SK-N-SH (cell line): ENCODE measurements at regions not wholly inside any gene's neighbourhood (a gene's known extent, or its start where the extent isn't known, plus 50 kb on each side); places are given as distances from the start of the nearest gene placed in this dataset.

Source experiments
- CTCF ChIA-PET: fragments of 300-600, 350-600 bp; formaldehyde crosslinking; extraction: SDS; loops from one replicate; lab custom pipeline; 2021; lab: Yijun Ruan, JAX
- POLR2A ChIA-PET: fragments of 350-600 bp; sonication (Branson Sonifier 250); formaldehyde crosslinking; extraction: SDS; loops from one replicate; lab custom pipeline; 2020; ENCODE audit warnings: antibody characterized with exemption, inconsistent platforms; lab: Yijun Ruan, JAX
- DNase-seq: peaks from one replicate; pipeline ENCODE4 v3.0.0; 2012
- H2AFZ ChIP-seq: fragments of 200-600 bp; sonication (generic); 2 replicates; pipeline ENCODE4 v1.8.1; 2016; ENCODE audit warnings: antibody characterized with exemption, mild to moderate bottlenecking, low read depth
- H3F3A ChIP-seq: fragments of 200-600 bp; sonication (generic); replicated peaks from 2 replicates; pipeline ENCODE3; 2016; ENCODE audit warnings: antibody characterized with exemption, mild to moderate bottlenecking; ENCODE audit not compliant: insufficient read depth
- H3K27ac ChIP-seq, 2 experiments: fragments of 200-500 bp in 1 of 2; fragments of 200-600 bp in 1 of 2; sonication (Bioruptor generic) in 1 of 2; sonication (generic), shearing (Covaris generic) in 1 of 2; 2 replicates each; pipeline versions ENCODE4 v1.5.1 to v1.6.1; 2014 to 2016; ENCODE audit warnings: low read depth in 2 of 2, inconsistent platforms in 1 of 2, low read length in 1 of 2, mild to moderate bottlenecking in 1 of 2, mixed read lengths in 1 of 2
- H3K27me3 ChIP-seq: fragments of 200-600 bp; sonication (generic), shearing (Covaris generic); 2 replicates; pipeline ENCODE4 v1.6.1; 2016; ENCODE audit warnings: mixed run types; ENCODE audit not compliant: insufficient read depth
- H3K36me3 ChIP-seq, 2 experiments: fragments of 200-500 bp in 1 of 2; fragments of 200-600 bp in 1 of 2; sonication (Bioruptor generic) in 1 of 2; sonication (generic) in 1 of 2; replicated peaks in 1 of 2; 2 replicates each; pipeline versions ENCODE3 to v1.5.1; 2014 to 2016; ENCODE audit warnings: low read length in 1 of 2, mild to moderate bottlenecking in 1 of 2; ENCODE audit not compliant: insufficient read depth in 2 of 2, control insufficient read depth in 1 of 2
- H3K4me1 ChIP-seq, 2 experiments: fragments of 200-500 bp in 1 of 2; fragments of 200-600 bp in 1 of 2; sonication (Bioruptor generic) in 1 of 2; sonication (generic), shearing (Covaris generic) in 1 of 2; 2 replicates each; pipeline versions ENCODE4 v1.5.1 to v1.6.1; 2014 to 2016; ENCODE audit warnings: low read depth in 1 of 2, low read length in 1 of 2, mixed run types in 1 of 2; ENCODE audit not compliant: insufficient read depth in 2 of 2, control insufficient read depth in 1 of 2
- H3K4me2 ChIP-seq: fragments of 200-600 bp; sonication (generic), shearing (Covaris generic); 2 replicates; pipeline ENCODE4 v1.6.1; 2017; ENCODE audit warnings: mixed run types
- H3K4me3 ChIP-seq, 2 experiments: fragments of 200-500 bp in 1 of 2; fragments of 200-600 bp in 1 of 2; sonication (Bioruptor generic) in 1 of 2; sonication (generic), shearing (Covaris generic) in 1 of 2; 2 replicates each; pipeline versions ENCODE4 v1.5.1 to v1.8.1; 2014 to 2016; ENCODE audit warnings: low read depth in 2 of 2, inconsistent platforms in 1 of 2, low read length in 1 of 2, mild to moderate bottlenecking in 1 of 2, mixed read lengths in 1 of 2, moderate library complexity in 1 of 2
- H3K79me2 ChIP-seq: fragments of 200-600 bp; sonication (generic); 2 replicates; pipeline ENCODE4 v1.8.1; 2017; ENCODE audit warnings: mild to moderate bottlenecking; ENCODE audit not compliant: insufficient read depth
- H3K9ac ChIP-seq: fragments of 200-600 bp; sonication (generic); 2 replicates; pipeline ENCODE4 v1.6.1; 2017; ENCODE audit warnings: mixed run types
- H3K9me2 ChIP-seq: fragments of 200-600 bp; sonication (generic); 2 replicates; pipeline ENCODE4 v1.6.1; 2017; ENCODE audit warnings: mixed run types
- H3K9me3 ChIP-seq: fragments of 200-600 bp; sonication (generic); 2 replicates; pipeline ENCODE4 v1.6.1; 2017; ENCODE audit warnings: mixed run types, mild to moderate bottlenecking, moderate library complexity
- H4K20me1 ChIP-seq: fragments of 200-600 bp; sonication (generic); 2 replicates; pipeline ENCODE4 v1.6.1; 2017; ENCODE audit warnings: mild to moderate bottlenecking, mixed run types; ENCODE audit not compliant: insufficient read depth
- ELF1 ChIP-seq: IDR thresholded peaks from 2 replicates; pipeline ENCODE4 v1.4.0; 2012
- EP300 ChIP-seq, 2 experiments: IDR thresholded peaks; 2 replicates each; pipeline versions ENCODE4 v1.4.0 to v1.6.1; 2012; ENCODE audit warnings: borderline replicate concordance in 1 of 2, low read depth in 1 of 2, low read length in 1 of 2
- FOSL2 ChIP-seq: IDR thresholded peaks from 2 replicates; pipeline ENCODE4 v1.4.0; 2012; ENCODE audit warnings: low read depth, mild to moderate bottlenecking, moderate library complexity, borderline replicate concordance
- FOXM1 ChIP-seq: IDR thresholded peaks from 2 replicates; pipeline ENCODE4 v1.4.0; 2012; ENCODE audit warnings: low read depth, mild to moderate bottlenecking
- GATA2 ChIP-seq: sonication (generic); formaldehyde crosslinking; IDR thresholded peaks from 2 replicates; pipeline ENCODE4 v1.5.0; 2020; ENCODE audit warnings: mild to moderate bottlenecking, missing genetic modification reagents
- MAX ChIP-seq: IDR thresholded peaks from 2 replicates; pipeline ENCODE4 v1.4.0; 2012; ENCODE audit warnings: low read depth
- MEF2A ChIP-seq: IDR thresholded peaks from 2 replicates; pipeline ENCODE4 v1.4.0; 2012; ENCODE audit warnings: low read depth, borderline replicate concordance
- PBX3 ChIP-seq: IDR thresholded peaks from 2 replicates; pipeline ENCODE4; 2012
- REST ChIP-seq: IDR thresholded peaks from 2 replicates; pipeline ENCODE4 v1.6.1; 2012; ENCODE audit warnings: mild to moderate bottlenecking, low read depth, low read length, moderate library complexity
- TAF1 ChIP-seq: IDR thresholded peaks from 2 replicates; pipeline ENCODE4 v1.6.1; 2012; ENCODE audit warnings: low read depth, mild to moderate bottlenecking, low read length, moderate library complexity, borderline replicate concordance
- TCF12 ChIP-seq: IDR thresholded peaks from 2 replicates; pipeline ENCODE4 v1.4.0; 2012
- TEAD4 ChIP-seq: IDR thresholded peaks from 2 replicates; pipeline ENCODE4 v1.4.0; 2012; ENCODE audit warnings: mild to moderate bottlenecking, borderline replicate concordance; ENCODE audit not compliant: insufficient read depth
- USF1 ChIP-seq: IDR thresholded peaks from 2 replicates; pipeline ENCODE4 v1.4.0; 2012; ENCODE audit warnings: low read depth, borderline replicate concordance
- YY1 ChIP-seq: IDR thresholded peaks from 2 replicates; pipeline ENCODE4 v1.4.0; 2012; ENCODE audit warnings: low read depth, mild to moderate bottlenecking
- WGBS: methylation state at CpG from one replicate; pipeline ENCODE4 v1.1.6; 2017; ENCODE audit warnings: low lambda C conversion rate; 5-methylcytosine and 5-hydroxymethylcytosine counted together

- H3K27me3 ChIP-seq: no peaks in the 10 kb centered on the region
- no peaks in the 10 kb centered on the region for H3K9me2 ChIP-seq
- WGBS: 70% methylated on average over 2 of the region's 2 CpGs
- H3K4me1 ChIP-seq: peaks cover 0 to 39% of the 10 kb centered on the region in 2 experiments; a peak in 3 of 4 replicates
- H3K4me3 ChIP-seq: no peak overlapping the region
- POLR2A ChIA-PET: no interaction called here
- no peak overlapping the region for H3K4me2 ChIP-seq
- TF ChIP-seq ELF1 (no peak), FOSL2 (no peak), TCF12 (no peak), TAF1 (no peak)
- TF ChIP-seq, all 33 proteins: peak for 0
- H3K79me2 ChIP-seq: no peaks in the 10 kb centered on the region
- H4K20me1 ChIP-seq: no peaks in the 10 kb centered on the region
- no peaks in the 10 kb centered on the region for H3K36me3 ChIP-seq
- no peak for DNase-seq
- CTCF ChIA-PET: interaction anchor here (1.0 to 2.8 kb wide), 3 partner anchors 10 to 136 kb away, joined by 3 to 12 read pairs (median 5); no protein-coding TSS in a partner anchor
- no peaks in the 10 kb centered on the region for H3K9me3 ChIP-seq
- H3F3A ChIP-seq: no peaks in the 10 kb centered on the region
- no peak overlapping the region for H3K9ac ChIP-seq
- H2AFZ ChIP-seq: no peak overlapping the region
- H3K27ac ChIP-seq: no peak overlapping the region
Observed at GRCh38 chr2:176677746-176678265, 408.6 kb downstream of the MTX2 start.

- Histone ChIP-seq H3K4me2 (no peak overlapping the region), H3K9ac (no peak overlapping the region), H3K4me1 (peaks cover 0 to 44% of the 10 kb centered on the region in 2 experiments; a peak in 3 of 4 replicates), H2AFZ (no peak overlapping the region), H3K27me3 (no peaks in the 10 kb centered on the region), H3K9me2 (no peaks in the 10 kb centered on the region), H3K36me3 (no peaks in the 10 kb centered on the region), H3K27ac (no peak overlapping the region), H4K20me1 (no peaks in the 10 kb centered on the region), H3K79me2 (no peaks in the 10 kb centered on the region), H3K4me3 (no peak overlapping the region), H3F3A (no peaks in the 10 kb centered on the region), H3K9me3 (no peaks in the 10 kb centered on the region)
- CTCF ChIA-PET: interaction anchor here (1.0 to 1.2 kb wide), 2 partner anchors 10 to 40 kb away, joined by 3 to 5 read pairs; no protein-coding TSS in a partner anchor
- TF ChIP-seq FOXM1 (no peak), MEF2A (no peak), TAF1 (no peak), EP300 (IDR thresholded peaks at IDR 0.05; ENCODE audit: borderline replicate concordance in 1 of 2, low read depth in 1 of 2, low read length in 1 of 2) (no peak), PBX3 (no peak), MAX (no peak), TEAD4 (no peak), USF1 (no peak), REST (no peak), YY1 (no peak), GATA2 (CRISPR knock-in tag) (no peak)
- DNase-seq: no peak
- 85% methylated on average over 5 of the region's 5 CpGs for WGBS
- POLR2A ChIA-PET: no interaction called here
Observed at GRCh38 chr2:176678571-176678970, 409.3 kb downstream of the MTX2 start.
